ENCODE measurements at regions not wholly inside any gene's neighbourhood (a gene's known extent, or its start where the extent isn't known, plus 50 kb on each side); places are given as distances from the start of the nearest gene placed in this dataset.

GRCh38 chr13:69495096-69495495 is 612.5 kb upstream of the ATXN8OS start:
- H3K9me3 Mint-ChIP-seq: peaks cover 8% of the 10 kb centered on the region in 2 donors
- H3K4me1 Mint-ChIP-seq: no peaks in the 10 kb centered on the region
- 80% methylated on average over 2 of the region's 2 CpGs for WGBS (ENCODE audit: insufficient coverage)
- H3K36me3 ChIP-seq (ENCODE audit: control insufficient read depth, insufficient read depth, low read length): no peaks in the 10 kb centered on the region
- no peak overlapping the region for H3K4me3 Mint-ChIP-seq
- ATAC-seq: no peak
- H3K4me1 ChIP-seq (ENCODE audit: control insufficient read depth, insufficient read depth, low read length): no peaks in the 10 kb centered on the region
- no peak overlapping the region for H3K4me3 ChIP-seq (ENCODE audit: low read length)
- no peak for DNase-seq
- H3K27me3 Mint-ChIP-seq (ENCODE audit: low read depth in 2 of 2): no peaks in the 10 kb centered on the region
- no peak overlapping the region for H3K27ac Mint-ChIP-seq
- intact Hi-C loops (cut with micrococcal nuclease): no loop called here
- H3K9me3 ChIP-seq (ENCODE audit: control insufficient read depth, insufficient read depth, low read length): no peaks in the 10 kb centered on the region
- H3K36me3 Mint-ChIP-seq: peaks cover 4% of the 10 kb centered on the region
- H3K27ac ChIP-seq (ENCODE audit: low read length): no peak overlapping the region
- TF ChIP-seq CTCF (IDR thresholded peaks at IDR 0.05): no peak
- H3K27me3 ChIP-seq (ENCODE audit: control insufficient read depth, insufficient read depth, low read length): no peaks in the 10 kb centered on the region

- Histone ChIP-seq H3K4me1 (ENCODE audit: control insufficient read depth, insufficient read depth, low read length) (no peaks in the 10 kb centered on the region), H3K27me3 (ENCODE audit: control insufficient read depth, insufficient read depth, low read length) (no peaks in the 10 kb centered on the region), H3K9me3 (ENCODE audit: control insufficient read depth, insufficient read depth, low read length) (peaks cover 4% of the 10 kb centered on the region), H3K4me3 (ENCODE audit: low read length) (no peak overlapping the region), H3K27ac (ENCODE audit: low read length) (no peak overlapping the region), H3K36me3 (ENCODE audit: control insufficient read depth, insufficient read depth, low read length) (no peaks in the 10 kb centered on the region)
- no peaks in the 10 kb centered on the region for H3K4me1 Mint-ChIP-seq
- no peak for TF ChIP-seq CTCF (IDR thresholded peaks at IDR 0.05)
- no peak for DNase-seq
- no peak overlapping the region for H3K27ac Mint-ChIP-seq
- H3K27me3 Mint-ChIP-seq (ENCODE audit: low read depth in 2 of 2): no peaks in the 10 kb centered on the region
- H3K4me3 Mint-ChIP-seq: no peak overlapping the region
- ATAC-seq: no peak
- H3K9me3 Mint-ChIP-seq: peaks cover 10 to 24% of the 10 kb centered on the region in 2 donors
- H3K36me3 Mint-ChIP-seq: peaks cover 11% of the 10 kb centered on the region
- intact Hi-C loops (cut with micrococcal nuclease): no loop called here
Observed at GRCh38 chr13:69487576-69487975, 620.0 kb upstream of the ATXN8OS start.

GRCh38 chr13:69485991-69486592 is 621.5 kb upstream of the ATXN8OS start:
- Histone ChIP-seq H3K9me3 (ENCODE audit: control insufficient read depth, insufficient read depth, low read length) (peaks cover 4% of the 10 kb centered on the region), H3K27ac (ENCODE audit: low read length) (no peak overlapping the region), H3K36me3 (ENCODE audit: control insufficient read depth, insufficient read depth, low read length) (no peaks in the 10 kb centered on the region), H3K4me1 (ENCODE audit: control insufficient read depth, insufficient read depth, low read length) (no peaks in the 10 kb centered on the region), H3K27me3 (ENCODE audit: control insufficient read depth, insufficient read depth, low read length) (no peaks in the 10 kb centered on the region), H3K4me3 (ENCODE audit: low read length) (no peak overlapping the region)
- Mint-ChIP-seq H3K4me3 (no peak overlapping the region), H3K4me1 (no peaks in the 10 kb centered on the region), H3K9me3 (peaks cover 12 to 32% of the 10 kb centered on the region in 2 donors), H3K27ac (no peak overlapping the region), H3K27me3 (ENCODE audit: low read depth in 2 of 2) (no peaks in the 10 kb centered on the region), H3K36me3 (peaks cover 11% of the 10 kb centered on the region)
- WGBS (ENCODE audit: insufficient coverage): 55% methylated on average over 4 of the region's 4 CpGs
- no peak for ATAC-seq
- intact Hi-C loops (cut with micrococcal nuclease): no loop called here
- no peak for DNase-seq
- TF ChIP-seq CTCF (IDR thresholded peaks at IDR 0.05): no peak

GRCh38 chr13:69477451-69477850 is 630.2 kb upstream of the ATXN8OS start:
- no peaks in the 10 kb centered on the region for H3K27me3 Mint-ChIP-seq (ENCODE audit: low read depth in 2 of 2)
- H3K27me3 ChIP-seq (ENCODE audit: control insufficient read depth, insufficient read depth, low read length): no peaks in the 10 kb centered on the region
- no peaks in the 10 kb centered on the region for H3K36me3 Mint-ChIP-seq
- no peaks in the 10 kb centered on the region for H3K4me1 ChIP-seq (ENCODE audit: control insufficient read depth, insufficient read depth, low read length)
- no peak overlapping the region for H3K27ac ChIP-seq (ENCODE audit: low read length)
- no peaks in the 10 kb centered on the region for H3K36me3 ChIP-seq (ENCODE audit: control insufficient read depth, insufficient read depth, low read length)
- H3K27ac Mint-ChIP-seq: no peak overlapping the region
- intact Hi-C loops (cut with micrococcal nuclease): loop anchor here (10.0 kb wide), 1 partner anchor 63 kb away; no protein-coding TSS in a partner anchor
- ATAC-seq (no peak), DNase-seq (no peak)
- no peak for TF ChIP-seq CTCF (IDR thresholded peaks at IDR 0.05)
- H3K4me1 Mint-ChIP-seq: no peaks in the 10 kb centered on the region
- H3K9me3 Mint-ChIP-seq: peaks cover 3 to 13% of the 10 kb centered on the region in 2 donors
- H3K4me3 Mint-ChIP-seq: no peak overlapping the region
- no peak overlapping the region for H3K4me3 ChIP-seq (ENCODE audit: low read length)
- no peaks in the 10 kb centered on the region for H3K9me3 ChIP-seq (ENCODE audit: control insufficient read depth, insufficient read depth, low read length)

Measured in natural killer cell (primary cell).